Esophagus muscularis mucosa (tissue), 4 donors: ENCODE measurements at regions not wholly inside any gene's neighbourhood (a gene's known extent, or its start where the extent isn't known, plus 50 kb on each side); places are given as distances from the start of the nearest gene placed in this dataset.
"Not testable (repeated sequence)": the region's sequence is repeated elsewhere in the genome, so short reads cannot be mapped to it uniquely, and the experiment has no call there.

Source experiments
- DNase-seq: peaks from one replicate; pipeline ENCODE4 v3.0.0-alpha.2; 2017; ENCODE audit errors: extremely low spot score
- H3K27ac ChIP-seq, 4 donors: fragments of 200-600 bp; sonication (generic); replicated peaks in 1 of 4; 1 replicate in 3 of 4; 2 replicates in 1 of 4; pipeline ENCODE4 v1.5.1; 2016 to 2019; ENCODE audit warnings: mild to moderate bottlenecking in 1 of 4
- H3K27me3 ChIP-seq, 4 donors: fragments of 200-600 bp; sonication (generic); one replicate each; pipeline versions ENCODE4 v1.5.1 to v1.6.0; 2016 to 2019
- H3K36me3 ChIP-seq, 4 donors: fragments of 200-600 bp; sonication (generic); one replicate each; pipeline ENCODE4 v1.5.1; 2016 to 2019
- H3K4me1 ChIP-seq, 4 donors: fragments of 200-600 bp; sonication (generic); one replicate each; pipeline ENCODE4 v1.5.1; 2016 to 2019
- H3K4me3 ChIP-seq, 4 donors: fragments of 200-600 bp; sonication (generic); 1 replicate in 2 of 4; 2 replicates in 2 of 4; pipeline ENCODE4 v1.5.1; 2016 to 2019; ENCODE audit warnings: mild to moderate bottlenecking in 4 of 4, moderate library complexity in 1 of 4
- H3K9me3 ChIP-seq, 4 donors: fragments of 200-600 bp; sonication (generic); 1 replicate in 3 of 4; 2 replicates in 1 of 4; pipeline ENCODE4 v1.5.1; 2016 to 2019
- CTCF ChIP-seq, 3 experiments: fragments of 200-600 bp in 2 of 3; fragments of 450-650 bp in 1 of 3; sonication (generic) in 2 of 3; IDR thresholded peaks; one replicate each; pipeline ENCODE4 v1.5.1; 2017 to 2019; ENCODE audit warnings: antibody characterized with exemption in 3 of 3, mild to moderate bottlenecking in 2 of 3, moderate library complexity in 1 of 3
- EP300 ChIP-seq: sonication (generic); formaldehyde crosslinking; IDR thresholded peaks from one replicate; pipeline ENCODE4 v1.6.1; 2017; ENCODE audit warnings: antibody characterized with exemption
- POLR2A ChIP-seq: fragments of 450-650 bp; IDR thresholded peaks from one replicate; pipeline ENCODE4 v1.6.1; 2017; ENCODE audit warnings: antibody characterized with exemption, moderate library complexity, mild to moderate bottlenecking, low read depth
- POLR2AphosphoS5 ChIP-seq, 2 donors: sonication (generic); formaldehyde crosslinking; IDR thresholded peaks; one replicate each; pipeline ENCODE4 v1.6.1; 2017; ENCODE audit warnings: antibody characterized with exemption in 2 of 2
- WGBS: methylation state at CpG from one replicate; pipeline ENCODE4 v1.1.5; 2018; 5-methylcytosine and 5-hydroxymethylcytosine counted together
- intact Hi-C: fragments of 100-400 bp; cut with DNase I; formaldehyde crosslinking; loops from one replicate; pipeline ENCODE4 v1.15.1; 2023

- Histone ChIP-seq H3K4me1 (no peaks in the 10 kb centered on the region), H3K36me3 (no peaks in the 10 kb centered on the region), H3K4me3 (no peak overlapping the region), H3K9me3 (no peaks in the 10 kb centered on the region), H3K27me3 (no peaks in the 10 kb centered on the region), H3K27ac (no peak overlapping the region)
- intact Hi-C loops = no loop called here
- no peak for DNase-seq
- TF ChIP-seq EP300 (no peak), CTCF (IDR thresholded peaks at IDR 0.05) (no peak), POLR2A (no peak)
Observed at GRCh38 chr13:68897331-68897928, 1210.2 kb upstream of the ATXN8OS start.

GRCh38 chr13:68895696-68896095 lies 1211.9 kb upstream of the ATXN8OS start:
- Histone ChIP-seq H3K4me1 (no peaks in the 10 kb centered on the region), H3K36me3 (no peaks in the 10 kb centered on the region), H3K4me3 (no peak overlapping the region), H3K9me3 (no peaks in the 10 kb centered on the region), H3K27me3 (no peaks in the 10 kb centered on the region), H3K27ac (no peak overlapping the region)
- TF ChIP-seq POLR2A (no peak), POLR2AphosphoS5 (IDR thresholded peaks at IDR 0.05) (no peak), CTCF (IDR thresholded peaks at IDR 0.05) (no peak), EP300 (no peak)
- intact Hi-C loops = no loop called here
- WGBS = 80% methylated on average over 1 of the region's 1 CpG
- DNase-seq = no peak

GRCh38 chr13:68893721-68894120 lies 1213.9 kb upstream of the ATXN8OS start:
- intact Hi-C loops, H3K9me3 ChIP-seq, H3K27me3 ChIP-seq, H3K36me3 ChIP-seq, H3K27ac ChIP-seq, H3K4me1 ChIP-seq, DNase-seq, H3K4me3 ChIP-seq: not testable (repeated sequence)
- 56% methylated on average over 2 of the region's 2 CpGs for WGBS

GRCh38 chr13:68892596-68892995 lies 1215.0 kb upstream of the ATXN8OS start:
- H3K4me1 ChIP-seq, H3K27me3 ChIP-seq, H3K4me3 ChIP-seq, H3K27ac ChIP-seq, H3K9me3 ChIP-seq, DNase-seq, intact Hi-C loops, H3K36me3 ChIP-seq: not testable (repeated sequence)
- 67% methylated on average over 3 of the region's 3 CpGs for WGBS

GRCh38 chr13:68890101-68890500 lies 1217.5 kb upstream of the ATXN8OS start:
- H3K27ac ChIP-seq, DNase-seq, intact Hi-C loops, H3K9me3 ChIP-seq, H3K36me3 ChIP-seq, H3K27me3 ChIP-seq, H3K4me3 ChIP-seq, H3K4me1 ChIP-seq: not testable (repeated sequence)
- WGBS = 82% methylated on average over 7 of the region's 7 CpGs

- WGBS = 92% methylated on average over 4 of the region's 4 CpGs
- TF ChIP-seq POLR2A (no peak), EP300 (no peak), CTCF (IDR thresholded peaks at IDR 0.05) (no peak), POLR2AphosphoS5 (IDR thresholded peaks at IDR 0.05) (no peak)
- no peaks in the 10 kb centered on the region for H3K27me3 ChIP-seq
- no peak overlapping the region for H3K27ac ChIP-seq
- intact Hi-C loops = no loop called here
- DNase-seq = no peak
- H3K4me3 ChIP-seq = no peak overlapping the region
- no peaks in the 10 kb centered on the region for H3K4me1 ChIP-seq
- no peaks in the 10 kb centered on the region for H3K9me3 ChIP-seq
- H3K36me3 ChIP-seq = no peaks in the 10 kb centered on the region
Observed at GRCh38 chr13:68888832-68889231, 1218.8 kb upstream of the ATXN8OS start.
